HEK293 (cell line): ENCODE measurements at regions not wholly inside any gene's neighbourhood (a gene's known extent, or its start where the extent isn't known, plus 50 kb on each side); places are given as distances from the start of the nearest gene placed in this dataset.
"Not testable (repeated sequence)": the region's sequence is repeated elsewhere in the genome, so short reads cannot be mapped to it uniquely, and the experiment has no call there.

ENCODE experiments used
- CTCF ChIA-PET: fragments of 350-600 bp; formaldehyde crosslinking; extraction: SDS; loops from one replicate; lab custom pipeline; 2021; ENCODE audit warnings: antibody characterized with exemption; lab: Yijun Ruan, JAX
- POLR2A ChIA-PET: fragments of 300-600 bp; formaldehyde crosslinking; extraction: SDS; loops from one replicate; lab custom pipeline; 2020; ENCODE audit warnings: antibody characterized with exemption, inconsistent platforms; lab: Yijun Ruan, JAX
- H3K27ac ChIP-seq: fragments of 200-500 bp; sonication (Bioruptor generic); 2 replicates; pipeline ENCODE4 v1.5.1; 2014; ENCODE audit warnings: low read depth, low read length, control low read depth, inconsistent platforms; ENCODE audit errors: extremely low read depth
- H3K36me3 ChIP-seq, 2 experiments: fragments of 200-500 bp in 1 of 2; sonication (Bioruptor generic) in 1 of 2; 1 replicate in 1 of 2; 2 replicates in 1 of 2; pipeline ENCODE4 v1.5.1; 2014 to 2017; ENCODE audit warnings: inconsistent platforms in 2 of 2, low read length in 2 of 2; ENCODE audit not compliant: control insufficient read depth in 2 of 2, insufficient read depth in 1 of 2
- H3K4me1 ChIP-seq: fragments of 200-500 bp; sonication (Bioruptor generic); 2 replicates; pipeline ENCODE4 v1.5.1; 2014; ENCODE audit warnings: mild to moderate bottlenecking, low read length, inconsistent platforms; ENCODE audit not compliant: control insufficient read depth, insufficient read depth
- H3K4me3 ChIP-seq: 2 replicates; pipeline ENCODE4 v1.5.1; 2011; ENCODE audit warnings: low read depth, mild to moderate bottlenecking, control low read depth, low read length, moderate library complexity
- H3K9me3 ChIP-seq: fragments of 200-500 bp; sonication (Bioruptor generic); 2 replicates; pipeline ENCODE4 v1.5.1; 2014; ENCODE audit warnings: low read depth, low read length, inconsistent platforms; ENCODE audit not compliant: control insufficient read depth, insufficient read depth
- ZNF146 ChIP-seq: fragments of 450-650 bp; formaldehyde crosslinking; IDR thresholded peaks from 2 replicates; pipeline ENCODE4 v1.5.1; 2016; ENCODE audit warnings: missing biosample characterization, missing genetic modification characterization
- ZNF449 ChIP-seq: fragments of 450-650 bp; formaldehyde crosslinking; IDR thresholded peaks from 2 replicates; pipeline ENCODE4 v1.5.1; 2017; ENCODE audit warnings: missing biosample characterization, mild to moderate bottlenecking, missing genetic modification characterization, moderate library complexity
- ZSCAN16 ChIP-seq: fragments of 450-650 bp; formaldehyde crosslinking; IDR thresholded peaks from 2 replicates; pipeline ENCODE4 v1.5.1; 2016; ENCODE audit warnings: missing biosample characterization, missing genetic modification characterization

DNA sequence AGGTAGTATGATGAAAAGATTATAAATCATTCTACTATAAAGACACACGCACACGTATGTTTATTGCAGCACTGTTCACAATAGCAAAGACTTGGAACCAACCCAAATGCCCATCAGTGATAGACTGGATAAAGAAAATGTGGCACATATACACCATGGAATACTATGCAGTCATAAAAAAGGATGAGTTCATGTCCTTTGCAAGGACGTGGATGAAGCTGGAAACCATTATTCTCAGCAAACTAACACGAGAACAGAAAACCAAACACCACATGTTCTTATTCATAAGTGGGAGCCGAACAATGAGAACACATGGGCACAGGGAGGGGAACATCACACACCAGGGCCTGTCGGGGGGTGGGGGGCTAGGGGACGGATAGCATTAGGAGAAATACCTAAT lies 113.9 kb upstream of the OR4F16 start:
- H3K4me3 ChIP-seq, H3K4me1 ChIP-seq, CTCF ChIA-PET, POLR2A ChIA-PET, H3K27ac ChIP-seq, H3K9me3 ChIP-seq, H3K36me3 ChIP-seq: not testable (repeated sequence)
- TF ChIP-seq ZNF146 (tag by site-specific recombination): peak; percentile 92

- peak; percentile 89; the same call in 1 of the 2 replicates for TF ChIP-seq ZNF449 (tag by site-specific recombination)
- H3K4me1 ChIP-seq, H3K27ac ChIP-seq, H3K36me3 ChIP-seq, CTCF ChIA-PET, H3K4me3 ChIP-seq, H3K9me3 ChIP-seq, POLR2A ChIA-PET: not testable (repeated sequence)
Measured at GRCh38 chr1:804378-805115, 118.1 kb upstream of the OR4F16 start.

- H3K36me3 ChIP-seq, H3K27ac ChIP-seq, H3K4me1 ChIP-seq, POLR2A ChIA-PET, CTCF ChIA-PET, H3K9me3 ChIP-seq, H3K4me3 ChIP-seq: not testable (repeated sequence)
- peak; percentile 61; the same call in 1 of the 2 replicates for TF ChIP-seq ZSCAN16
Measured at GRCh38 chr1:805310-805709, 118.4 kb upstream of the SAMD11 start.

- CTCF ChIA-PET, H3K9me3 ChIP-seq: not testable (repeated sequence)
Measured at GRCh38 chr1:807066-807465, 116.7 kb upstream of the SAMD11 start.

DNA sequence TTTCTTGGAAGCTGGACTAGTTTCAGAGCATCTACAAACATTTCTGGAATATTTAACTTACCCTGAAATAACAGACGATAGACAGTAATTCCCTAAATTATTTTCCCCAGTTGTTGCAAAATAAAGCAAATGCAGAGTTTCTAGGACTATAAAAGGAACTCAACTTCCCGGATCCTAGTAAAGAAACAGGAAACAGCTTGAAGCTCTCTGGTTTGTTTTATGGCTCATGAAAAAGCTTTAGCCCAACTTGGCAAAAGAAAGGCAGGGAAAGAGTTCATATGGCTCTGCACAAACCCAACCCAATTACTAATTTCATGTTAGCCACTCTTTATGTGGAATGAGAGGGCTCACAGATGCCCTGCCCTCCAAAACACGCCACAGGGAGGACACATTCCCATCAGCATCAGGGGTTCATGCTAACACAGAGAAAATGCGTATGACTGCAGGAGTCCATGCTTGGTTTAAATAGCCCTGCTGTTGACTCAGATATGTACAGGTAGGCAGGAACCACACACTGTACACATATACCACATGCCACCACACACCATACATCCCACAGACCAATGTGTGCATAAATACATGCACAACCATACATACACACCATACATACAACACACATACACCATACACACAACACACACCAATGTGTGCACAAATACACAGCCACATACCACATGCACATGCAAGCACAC lies 115.9 kb upstream of the SAMD11 start:
- H3K27ac ChIP-seq, CTCF ChIA-PET, H3K4me3 ChIP-seq, H3K36me3 ChIP-seq, POLR2A ChIA-PET, H3K4me1 ChIP-seq, H3K9me3 ChIP-seq: not testable (repeated sequence)

More at GRCh38 chr1:807066-807465, 116.7 kb upstream of the SAMD11 start:
- H3K36me3 ChIP-seq, H3K27ac ChIP-seq, H3K4me1 ChIP-seq, H3K4me3 ChIP-seq, POLR2A ChIA-PET: not testable (repeated sequence)

- H3K4me1 ChIP-seq, H3K9me3 ChIP-seq, H3K4me3 ChIP-seq, POLR2A ChIA-PET, CTCF ChIA-PET, H3K36me3 ChIP-seq, H3K27ac ChIP-seq: not testable (repeated sequence)
Measured at GRCh38 chr1:810949-811348, 112.8 kb upstream of the SAMD11 start.

- H3K4me3 ChIP-seq, POLR2A ChIA-PET, CTCF ChIA-PET, H3K4me1 ChIP-seq, H3K36me3 ChIP-seq, H3K9me3 ChIP-seq, H3K27ac ChIP-seq: not testable (repeated sequence)
Measured at GRCh38 chr1:812535-813127, 111.1 kb upstream of the SAMD11 start.

- H3K27ac ChIP-seq: not testable (repeated sequence)
Measured at GRCh38 chr1:814543-814942, 109.2 kb upstream of the SAMD11 start.

More at GRCh38 chr1:814543-814942, 109.2 kb upstream of the SAMD11 start:
- H3K9me3 ChIP-seq, POLR2A ChIA-PET, H3K36me3 ChIP-seq, H3K4me3 ChIP-seq, H3K4me1 ChIP-seq, CTCF ChIA-PET: not testable (repeated sequence)
